ENCODE measurements at regions not wholly inside any gene's neighbourhood (a gene's known extent, or its start where the extent isn't known, plus 50 kb on each side); places are given as distances from the start of the nearest gene placed in this dataset.

GRCh38 chr15:69575387-69575786, 122.8 kb downstream of the RPLP1 start:
- DNase-seq (ENCODE audit: low spot score): no peak

GRCh38 chr15:69576035-69576526, 123.5 kb downstream of the RPLP1 start:
- TF ChIP-seq CTCF (IDR thresholded peaks at IDR 0.05): peak; percentile 81
- Histone ChIP-seq H3K27ac (no peak overlapping the region), H3K4me1 (ENCODE audit: control insufficient read depth in 1 of 2, low read depth in 2 of 2) (peaks cover 7 to 12% of the 10 kb centered on the region in 2 donors), H3K4me3 (no peak overlapping the region), H3K9me3 (no peaks in the 10 kb centered on the region), H3K36me3 (no peaks in the 10 kb centered on the region), H3K27me3 (replicated peaks; ENCODE audit: insufficient read depth) (no peaks in the 10 kb centered on the region)
- ATAC-seq (ENCODE audit: insufficient number of reproducible peaks, low FRiP score, low read depth) (no peak), DNase-seq (ENCODE audit: low spot score) (no peak)

More at GRCh38 chr15:69575387-69575786, 122.8 kb downstream of the RPLP1 start:
- Histone ChIP-seq H3K27me3 (replicated peaks; ENCODE audit: insufficient read depth) (no peaks in the 10 kb centered on the region), H3K27ac (no peak overlapping the region), H3K9me3 (no peaks in the 10 kb centered on the region), H3K4me1 (ENCODE audit: control insufficient read depth in 1 of 2, low read depth in 2 of 2) (peaks cover 7 to 12% of the 10 kb centered on the region in 2 donors), H3K4me3 (no peak overlapping the region), H3K36me3 (no peaks in the 10 kb centered on the region)
- no peak for ATAC-seq (ENCODE audit: insufficient number of reproducible peaks, low FRiP score, low read depth)
- no peak for TF ChIP-seq CTCF (IDR thresholded peaks at IDR 0.05)

GRCh38 chr15:69576948-69577351, 124.3 kb downstream of the RPLP1 start:
- no peak for TF ChIP-seq CTCF (IDR thresholded peaks at IDR 0.05)
- Histone ChIP-seq H3K36me3 (no peaks in the 10 kb centered on the region), H3K9me3 (no peaks in the 10 kb centered on the region), H3K27ac (no peak overlapping the region), H3K4me3 (no peak overlapping the region), H3K27me3 (replicated peaks; ENCODE audit: insufficient read depth) (no peaks in the 10 kb centered on the region), H3K4me1 (ENCODE audit: control insufficient read depth in 1 of 2, low read depth in 2 of 2) (peaks cover 7 to 12% of the 10 kb centered on the region in 2 donors)
- no peak for ATAC-seq (ENCODE audit: insufficient number of reproducible peaks, low FRiP score, low read depth)
- no peak for DNase-seq (ENCODE audit: low spot score)

GRCh38 chr15:69577397-69577796, 124.8 kb downstream of the RPLP1 start:
- no peaks in the 10 kb centered on the region for H3K9me3 ChIP-seq
- H3K36me3 ChIP-seq: no peaks in the 10 kb centered on the region
- H3K4me3 ChIP-seq: no peak overlapping the region
- peaks cover 7 to 12% of the 10 kb centered on the region in 2 donors for H3K4me1 ChIP-seq (ENCODE audit: control insufficient read depth in 1 of 2, low read depth in 2 of 2)
- DNase-seq (ENCODE audit: low spot score) (no peak), ATAC-seq (ENCODE audit: insufficient number of reproducible peaks, low FRiP score, low read depth) (no peak)
- H3K27ac ChIP-seq: no peak overlapping the region
- TF ChIP-seq CTCF (IDR thresholded peaks at IDR 0.05): no peak
- no peaks in the 10 kb centered on the region for H3K27me3 ChIP-seq (replicated peaks; ENCODE audit: insufficient read depth)

GRCh38 chr15:69578252-69578651, 125.6 kb downstream of the RPLP1 start:
- Histone ChIP-seq H3K27me3 (replicated peaks; ENCODE audit: insufficient read depth) (no peaks in the 10 kb centered on the region), H3K27ac (no peak overlapping the region), H3K4me3 (no peak overlapping the region), H3K36me3 (no peaks in the 10 kb centered on the region), H3K9me3 (no peaks in the 10 kb centered on the region), H3K4me1 (ENCODE audit: control insufficient read depth in 1 of 2, low read depth in 2 of 2) (peaks cover 7 to 12% of the 10 kb centered on the region in 2 donors)
- ATAC-seq (ENCODE audit: insufficient number of reproducible peaks, low FRiP score, low read depth): no peak
- TF ChIP-seq CTCF (IDR thresholded peaks at IDR 0.05): no peak
- DNase-seq (ENCODE audit: low spot score): no peak
